Ovary (tissue), 7 donors: ENCODE measurements at regions not wholly inside any gene's neighbourhood (a gene's known extent, or its start where the extent isn't known, plus 50 kb on each side); places are given as distances from the start of the nearest gene placed in this dataset.

ENCODE experiments used
- DNase-seq, 5 donors: peaks; one replicate each; pipeline ENCODE4 v3.0.0-alpha.2; 2019 to 2020
- H3K27ac ChIP-seq, 2 donors: fragments of 200-600 bp; one replicate each; pipeline versions ENCODE4 v1.5.1 to v1.8.0; 2019 to 2022
- H3K27me3 ChIP-seq: fragments of 200-600 bp; one replicate; pipeline ENCODE4 v1.8.0; 2022
- H3K36me3 ChIP-seq: fragments of 200-600 bp; sonication (generic); one replicate; pipeline ENCODE4 v1.5.1; 2019
- H3K4me1 ChIP-seq: one replicate; pipeline ENCODE4 v1.8.1; 2013; ENCODE audit warnings: mild to moderate bottlenecking, moderate library complexity; ENCODE audit not compliant: insufficient read depth
- H3K4me3 ChIP-seq: fragments of 200-600 bp; sonication (generic); one replicate; pipeline ENCODE4 v1.5.1; 2017
- H3K9me3 ChIP-seq, 2 donors: fragments of 200-600 bp in 1 of 2; sonication (generic) in 1 of 2; one replicate each; pipeline versions ENCODE4 v1.5.1 to v1.8.1; 2013 to 2019; ENCODE audit warnings: mild to moderate bottlenecking in 1 of 2, moderate library complexity in 1 of 2
- EP300 ChIP-seq: sonication (generic); formaldehyde crosslinking; IDR thresholded peaks from one replicate; pipeline ENCODE4 v1.6.1; 2017; ENCODE audit warnings: antibody characterized with exemption
- POLR2A ChIP-seq: fragments of 450-650 bp; IDR thresholded peaks from one replicate; pipeline ENCODE4 v1.6.1; 2017; ENCODE audit warnings: antibody characterized with exemption, mild to moderate bottlenecking, moderate library complexity
- whole genome bisulfite sequencing, 3 donors: extraction: QIAGEN DNeasy Blood & Tissue Kit in 1 of 3; methylation state at CpG; one replicate each; pipeline versions ENCODE4 v1.1.5 to v1.1.7; 2013 to 2017; 5-methylcytosine and 5-hydroxymethylcytosine counted together
- intact Hi-C, 4 donors: fragments of 100-400 bp; cut with DNase I; formaldehyde crosslinking; loops; one replicate each; pipeline versions ENCODE4 v1.11.0 to v1.15.1; 2022 to 2023
- TF ChIP-seq, protein P1 (sequence below), 3 donors: fragments of 450-650 bp in 2 of 3; fragments of 200-600 bp in 1 of 3; IDR thresholded peaks; one replicate each; pipeline versions ENCODE4 v1.5.1 to v1.8.0; 2016 to 2022; ENCODE audit warnings: antibody characterized with exemption in 3 of 3, mild to moderate bottlenecking in 1 of 3
- donor health status: DM: no; HTN: no; CAD: no; lungs with moderate emphysema.
- donor health status: DM: no; HTN: no; CAD: no.
- donor health status: Bipolar disorder and iron deficiency.
- donor health status: DM: no; HTN: no; CAD: no.
- donor health status: DM: yes; HTN: yes; CAD: no.

- TF ChIP-seq EP300: no peak
- TF ChIP-seq, protein P1, sequence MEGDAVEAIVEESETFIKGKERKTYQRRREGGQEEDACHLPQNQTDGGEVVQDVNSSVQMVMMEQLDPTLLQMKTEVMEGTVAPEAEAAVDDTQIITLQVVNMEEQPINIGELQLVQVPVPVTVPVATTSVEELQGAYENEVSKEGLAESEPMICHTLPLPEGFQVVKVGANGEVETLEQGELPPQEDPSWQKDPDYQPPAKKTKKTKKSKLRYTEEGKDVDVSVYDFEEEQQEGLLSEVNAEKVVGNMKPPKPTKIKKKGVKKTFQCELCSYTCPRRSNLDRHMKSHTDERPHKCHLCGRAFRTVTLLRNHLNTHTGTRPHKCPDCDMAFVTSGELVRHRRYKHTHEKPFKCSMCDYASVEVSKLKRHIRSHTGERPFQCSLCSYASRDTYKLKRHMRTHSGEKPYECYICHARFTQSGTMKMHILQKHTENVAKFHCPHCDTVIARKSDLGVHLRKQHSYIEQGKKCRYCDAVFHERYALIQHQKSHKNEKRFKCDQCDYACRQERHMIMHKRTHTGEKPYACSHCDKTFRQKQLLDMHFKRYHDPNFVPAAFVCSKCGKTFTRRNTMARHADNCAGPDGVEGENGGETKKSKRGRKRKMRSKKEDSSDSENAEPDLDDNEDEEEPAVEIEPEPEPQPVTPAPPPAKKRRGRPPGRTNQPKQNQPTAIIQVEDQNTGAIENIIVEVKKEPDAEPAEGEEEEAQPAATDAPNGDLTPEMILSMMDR (IDR thresholded peaks at IDR 0.05): no peak
- TF ChIP-seq POLR2A: no peak
- H3K27me3 ChIP-seq: no peaks in the 10 kb centered on the region
- H3K9me3 ChIP-seq: no peaks in the 10 kb centered on the region
- DNase-seq: no peak
- no peaks in the 10 kb centered on the region for H3K36me3 ChIP-seq
- intact Hi-C loops: no loop called here
- peaks cover 9% of the 10 kb centered on the region for H3K4me1 ChIP-seq
- no peak overlapping the region for H3K27ac ChIP-seq
- H3K4me3 ChIP-seq: no peak overlapping the region
- WGBS, 3 donors: 83 to 88% (median 85%) methylated on average over 8 of the region's 8 CpGs
These were observed 169.8 kb downstream of the ANKRD60 start for GRCh38 chr20:58058421-58059259.

DNA sequence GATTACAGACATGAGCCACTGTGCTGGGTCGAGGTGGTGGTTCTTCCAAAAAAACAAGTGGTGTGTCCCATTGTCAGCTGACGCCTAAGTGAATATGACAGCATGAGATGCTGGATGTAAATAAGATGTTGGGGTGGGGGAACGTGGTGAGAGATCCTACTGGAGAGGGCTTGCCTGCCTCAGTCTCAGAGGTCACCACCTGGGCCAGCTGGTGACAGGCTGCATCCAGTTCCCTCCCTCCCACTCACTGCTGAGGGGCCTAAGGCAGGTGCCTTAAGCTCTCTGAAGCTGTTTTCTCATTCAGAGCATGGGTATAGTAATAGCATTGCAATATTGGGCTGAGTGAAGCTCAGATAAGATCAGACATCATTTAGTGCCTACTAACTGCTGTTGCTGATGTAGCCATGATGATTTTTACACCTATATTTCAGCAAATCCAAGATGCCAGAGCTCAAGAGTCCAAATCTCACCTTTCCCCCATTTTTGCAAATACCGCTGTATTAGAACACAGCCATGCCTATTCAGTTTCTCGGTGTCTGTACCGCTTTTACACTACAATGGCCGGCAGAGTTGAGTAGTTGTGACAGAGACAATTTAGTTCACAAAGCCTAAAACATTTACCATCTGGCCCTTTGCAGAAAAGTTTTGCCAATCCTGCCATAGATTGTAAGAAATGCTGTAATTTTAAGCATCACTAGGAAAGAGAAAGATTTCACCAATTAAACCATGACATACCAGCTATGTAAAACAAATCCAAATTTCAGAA is 171.3 kb downstream of the ANKRD60 start:
- WGBS, 3 donors: 91 to 93% (median 92%) methylated on average over 7 of the region's 7 CpGs
- Histone ChIP-seq H3K27me3 (no peaks in the 10 kb centered on the region), H3K36me3 (no peaks in the 10 kb centered on the region), H3K27ac (no peak overlapping the region), H3K4me1 (peaks cover 9% of the 10 kb centered on the region), H3K4me3 (no peak overlapping the region), H3K9me3 (no peaks in the 10 kb centered on the region)
- no peak for DNase-seq
- TF ChIP-seq POLR2A (no peak), EP300 (no peak)
- TF ChIP-seq, protein P1 (IDR thresholded peaks at IDR 0.05): no peak
- intact Hi-C loops: no loop called here

- H3K36me3 ChIP-seq: no peaks in the 10 kb centered on the region
- no peak overlapping the region for H3K4me3 ChIP-seq
- H3K27ac ChIP-seq: no peak overlapping the region
- DNase-seq: no peak
- peaks cover 9% of the 10 kb centered on the region for H3K4me1 ChIP-seq
- no peaks in the 10 kb centered on the region for H3K27me3 ChIP-seq
- TF ChIP-seq, protein P1 (IDR thresholded peaks at IDR 0.05): no peak
- TF ChIP-seq POLR2A (no peak), EP300 (no peak)
- 96 to 97% (median 97%) methylated on average over 10 of the region's 10 CpGs for WGBS, 3 donors
- intact Hi-C loops: no loop called here
- H3K9me3 ChIP-seq: no peaks in the 10 kb centered on the region
These were observed 172.3 kb downstream of the ANKRD60 start for GRCh38 chr20:58056021-58056591.

GRCh38 chr20:58054780-58055373 is 173.6 kb downstream of the ANKRD60 start:
- Histone ChIP-seq H3K9me3 (no peaks in the 10 kb centered on the region), H3K36me3 (no peaks in the 10 kb centered on the region), H3K27me3 (no peaks in the 10 kb centered on the region), H3K4me3 (no peak overlapping the region), H3K4me1 (peaks cover 9% of the 10 kb centered on the region), H3K27ac (peak overlapping the region in 1 of 2 donors; percentile 23)
- 4 to 11% (median 5%) methylated on average over 10 to 11 of the region's 11 CpGs for WGBS, 3 donors
- DNase-seq: peak; percentile 64 to 94 (median 88)
- TF ChIP-seq, protein P1 (IDR thresholded peaks at IDR 0.05): no peak
- no peak for TF ChIP-seq POLR2A
- TF ChIP-seq EP300: no peak
- intact Hi-C loops: no loop called here
